ENCODE measurements at regions not wholly inside any gene's neighbourhood (a gene's known extent, or its start where the extent isn't known, plus 50 kb on each side); places are given as distances from the start of the nearest gene placed in this dataset.

- H3K4me3 ChIP-seq (ENCODE audit: low read depth, low read length): no peak overlapping the region
- H3K9me3 ChIP-seq (ENCODE audit: control insufficient read depth, insufficient read depth, low read depth, low read length): no peaks in the 10 kb centered on the region
- no peak overlapping the region for H3K27ac ChIP-seq (ENCODE audit: extremely low read depth, low read depth, low read length)
- CTCF ChIA-PET: interaction anchor here (1.8 kb wide), 1 partner anchor 178 kb away, joined by 4 read pairs; no protein-coding TSS in a partner anchor
- no peaks in the 10 kb centered on the region for H3K4me1 ChIP-seq (ENCODE audit: control insufficient read depth, insufficient read depth, low read length)
- no peaks in the 10 kb centered on the region for H3K36me3 ChIP-seq (ENCODE audit: control insufficient read depth in 2 of 2, insufficient read depth in 1 of 2, low read length in 2 of 2)
- POLR2A ChIA-PET: no interaction called here
- no peak for TF ChIP-seq ZNF146 (tag by site-specific recombination; IDR thresholded peaks at IDR 0.05)
- no peak for TF ChIP-seq ZBTB21 (tag by site-specific recombination; IDR thresholded peaks at IDR 0.05)
- no peak for TF ChIP-seq ZNF184 (tag by site-specific recombination; IDR thresholded peaks at IDR 0.05)
- no peak for TF ChIP-seq ZNF76 (tag by site-specific recombination; IDR thresholded peaks at IDR 0.05; ENCODE audit: borderline replicate concordance, low read depth)
- no peak for TF ChIP-seq ZNF10 (tag by site-specific recombination; IDR thresholded peaks at IDR 0.05)
- TF ChIP-seq ZNF530 (tag by site-specific recombination; IDR thresholded peaks at IDR 0.05; ENCODE audit: low read depth): no peak
These were observed 261.1 kb downstream of the FNDC1 start for GRCh38 chr6:159430323-159430722.

DNA sequence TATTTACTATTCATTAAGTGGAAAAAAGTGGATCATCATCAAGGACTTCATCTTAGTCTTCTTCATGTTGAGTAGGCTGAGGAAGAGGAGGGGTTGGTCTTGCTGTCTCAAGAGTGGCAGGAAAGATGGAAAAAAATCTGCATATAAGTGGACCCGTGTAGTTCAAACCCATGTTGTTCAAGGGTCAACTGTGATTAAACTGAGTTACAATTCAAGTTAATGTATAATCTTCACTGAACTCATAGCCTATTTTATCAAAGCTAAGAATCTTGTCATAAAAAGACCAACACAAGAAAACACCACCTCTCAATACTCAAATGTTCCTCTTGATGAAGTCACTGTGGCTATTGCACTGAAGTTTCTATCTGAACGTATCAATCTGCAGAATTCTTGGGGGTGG is 260.2 kb downstream of the FNDC1 start:
- Histone ChIP-seq H3K36me3 (ENCODE audit: control insufficient read depth in 2 of 2, insufficient read depth in 1 of 2, low read length in 2 of 2) (no peaks in the 10 kb centered on the region), H3K9me3 (ENCODE audit: control insufficient read depth, insufficient read depth, low read depth, low read length) (no peaks in the 10 kb centered on the region), H3K4me1 (ENCODE audit: control insufficient read depth, insufficient read depth, low read length) (no peaks in the 10 kb centered on the region), H3K4me3 (ENCODE audit: low read depth, low read length) (no peak overlapping the region), H3K27ac (ENCODE audit: extremely low read depth, low read depth, low read length) (no peak overlapping the region)
- ChIA-PET CTCF (interaction anchor here (0.8 kb wide), 1 partner anchor 792 kb away, joined by 3 read pairs; no protein-coding TSS in a partner anchor), POLR2A (no interaction called here)
- TF ChIP-seq ZNF544 (tag by site-specific recombination; IDR thresholded peaks at IDR 0.05) (no peak), ZNF148 (tag by site-specific recombination; IDR thresholded peaks at IDR 0.05; ENCODE audit: borderline replicate concordance) (no peak), ZNF324 (tag by site-specific recombination; IDR thresholded peaks at IDR 0.05) (no peak), ZNF404 (tag by site-specific recombination; IDR thresholded peaks at IDR 0.05) (no peak), KLF10 (tag by site-specific recombination; IDR thresholded peaks at IDR 0.05) (no peak), ZNF600 (tag by site-specific recombination; IDR thresholded peaks at IDR 0.05) (no peak), YY1 (tag by site-specific recombination; IDR thresholded peaks at IDR 0.05) (no peak), ZNF223 (tag by site-specific recombination; IDR thresholded peaks at IDR 0.05) (no peak), GLI2 (tag by site-specific recombination; IDR thresholded peaks at IDR 0.05; ENCODE audit: borderline replicate concordance, low read depth) (no peak), ZNF521 (tag by site-specific recombination; IDR thresholded peaks at IDR 0.05) (no peak), SCRT2 (tag by site-specific recombination; IDR thresholded peaks at IDR 0.05) (no peak), ZNF174 (tag by site-specific recombination; IDR thresholded peaks at IDR 0.05) (no peak), EGR2 (tag by site-specific recombination; IDR thresholded peaks at IDR 0.05; ENCODE audit: low read depth) (no peak), ZIC2 (tag by site-specific recombination; IDR thresholded peaks at IDR 0.05) (no peak), SP2 (tag by site-specific recombination; IDR thresholded peaks at IDR 0.05) (no peak), ZNF140 (tag by site-specific recombination; IDR thresholded peaks at IDR 0.05) (no peak), ZSCAN23 (tag by site-specific recombination; IDR thresholded peaks at IDR 0.05) (no peak)
- TF ChIP-seq, protein P1, sequence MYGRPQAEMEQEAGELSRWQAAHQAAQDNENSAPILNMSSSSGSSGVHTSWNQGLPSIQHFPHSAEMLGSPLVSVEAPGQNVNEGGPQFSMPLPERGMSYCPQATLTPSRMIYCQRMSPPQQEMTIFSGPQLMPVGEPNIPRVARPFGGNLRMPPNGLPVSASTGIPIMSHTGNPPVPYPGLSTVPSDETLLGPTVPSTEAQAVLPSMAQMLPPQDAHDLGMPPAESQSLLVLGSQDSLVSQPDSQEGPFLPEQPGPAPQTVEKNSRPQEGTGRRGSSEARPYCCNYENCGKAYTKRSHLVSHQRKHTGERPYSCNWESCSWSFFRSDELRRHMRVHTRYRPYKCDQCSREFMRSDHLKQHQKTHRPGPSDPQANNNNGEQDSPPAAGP (tag by site-specific recombination; IDR thresholded peaks at IDR 0.05): no peak

All from HEK293 (cell line).